H1 (cell line): ENCODE measurements at regions not wholly inside any gene's neighbourhood (a gene's known extent, or its start where the extent isn't known, plus 50 kb on each side); places are given as distances from the start of the nearest gene placed in this dataset.

Source experiments
- CHD2 ChIP-seq: IDR thresholded peaks from 2 replicates; pipeline ENCODE4 v1.6.1; 2012; ENCODE audit warnings: low read length, improper control_type of control experiment
- EZH2 ChIP-seq: fragments of 200-600 bp; sonication (generic); IDR thresholded peaks from 2 replicates; pipeline ENCODE4 v1.7.1; 2012; ENCODE audit warnings: low read depth, mild to moderate bottlenecking, moderate library complexity, low read length, inconsistent platforms; ENCODE audit not compliant: severe bottlenecking
- FOSL1 ChIP-seq: IDR thresholded peaks from 2 replicates; pipeline ENCODE4 v1.6.1; 2011; ENCODE audit warnings: mild to moderate bottlenecking, low read depth, low read length, moderate library complexity; ENCODE audit not compliant: insufficient read depth
- JUND ChIP-seq: IDR thresholded peaks from 2 replicates; pipeline ENCODE4 v1.6.1; 2011; ENCODE audit warnings: mild to moderate bottlenecking, improper control_type of control experiment, low read length
- MAX ChIP-seq: IDR thresholded peaks from 2 replicates; pipeline ENCODE4 v1.6.1; 2012; ENCODE audit warnings: inconsistent platforms
- POLR2A ChIP-seq, 2 experiments: IDR thresholded peaks; 1 replicate in 1 of 2; 2 replicates in 1 of 2; pipeline ENCODE4 v1.6.1; 2011; ENCODE audit warnings: low read depth in 2 of 2, low read length in 2 of 2, mild to moderate bottlenecking in 2 of 2; ENCODE audit errors: control extremely low read depth in 1 of 2
- POLR2AphosphoS5 ChIP-seq: IDR thresholded peaks from 2 replicates; pipeline ENCODE4 v1.6.1; 2011; ENCODE audit warnings: low read depth, low read length
- RAD21 ChIP-seq, 2 experiments: IDR thresholded peaks in 1 of 2; conservative IDR thresholded peaks in 1 of 2; 2 replicates each; pipeline ENCODE4 v1.6.1; 2011; ENCODE audit warnings: low read depth in 2 of 2, low read length in 2 of 2, improper control_type of control experiment in 1 of 2, inconsistent platforms in 1 of 2, mild to moderate bottlenecking in 1 of 2, moderate library complexity in 1 of 2
- SP1 ChIP-seq: IDR thresholded peaks from 2 replicates; pipeline ENCODE4 v1.6.1; 2011; ENCODE audit warnings: low read depth, low read length
- SP2 ChIP-seq: IDR thresholded peaks from 2 replicates; pipeline ENCODE4 v1.6.1; 2012; ENCODE audit warnings: mild to moderate bottlenecking, low read length, inconsistent platforms
- TCF12 ChIP-seq: IDR thresholded peaks from 2 replicates; pipeline ENCODE4 v1.6.1; 2011; ENCODE audit warnings: low read depth, mild to moderate bottlenecking, low read length
- ZNF274 ChIP-seq: IDR thresholded peaks from 2 replicates; pipeline ENCODE4 v1.7.0; 2012; ENCODE audit warnings: low read length, borderline replicate concordance; ENCODE audit errors: extremely low read depth
- TF ChIP-seq, protein P1 (sequence below), 3 experiments: IDR thresholded peaks; 1 replicate in 2 of 3; 2 replicates in 1 of 3; pipeline versions ENCODE4 v1.5.1 to v1.6.1; 2011; ENCODE audit warnings: low read length in 3 of 3, mild to moderate bottlenecking in 3 of 3, inconsistent platforms in 2 of 3, low read depth in 1 of 3, moderate library complexity in 1 of 3; ENCODE audit not compliant: insufficient read depth in 1 of 3; ENCODE audit errors: control extremely low read depth in 1 of 3

GRCh38 chr13:83086088-83086487 is 796.2 kb downstream of the SLITRK1 start:
- no peak for TF ChIP-seq RAD21 (IDR thresholded peaks at IDR 0.05 in 1 of 2, conservative IDR thresholded peaks at IDR 0.05 in 1 of 2; ENCODE audit: low read depth in 2 of 2, low read length in 2 of 2)
- no peak for TF ChIP-seq ZNF274
- TF ChIP-seq, protein P1, sequence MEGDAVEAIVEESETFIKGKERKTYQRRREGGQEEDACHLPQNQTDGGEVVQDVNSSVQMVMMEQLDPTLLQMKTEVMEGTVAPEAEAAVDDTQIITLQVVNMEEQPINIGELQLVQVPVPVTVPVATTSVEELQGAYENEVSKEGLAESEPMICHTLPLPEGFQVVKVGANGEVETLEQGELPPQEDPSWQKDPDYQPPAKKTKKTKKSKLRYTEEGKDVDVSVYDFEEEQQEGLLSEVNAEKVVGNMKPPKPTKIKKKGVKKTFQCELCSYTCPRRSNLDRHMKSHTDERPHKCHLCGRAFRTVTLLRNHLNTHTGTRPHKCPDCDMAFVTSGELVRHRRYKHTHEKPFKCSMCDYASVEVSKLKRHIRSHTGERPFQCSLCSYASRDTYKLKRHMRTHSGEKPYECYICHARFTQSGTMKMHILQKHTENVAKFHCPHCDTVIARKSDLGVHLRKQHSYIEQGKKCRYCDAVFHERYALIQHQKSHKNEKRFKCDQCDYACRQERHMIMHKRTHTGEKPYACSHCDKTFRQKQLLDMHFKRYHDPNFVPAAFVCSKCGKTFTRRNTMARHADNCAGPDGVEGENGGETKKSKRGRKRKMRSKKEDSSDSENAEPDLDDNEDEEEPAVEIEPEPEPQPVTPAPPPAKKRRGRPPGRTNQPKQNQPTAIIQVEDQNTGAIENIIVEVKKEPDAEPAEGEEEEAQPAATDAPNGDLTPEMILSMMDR (IDR thresholded peaks at IDR 0.05; ENCODE audit: control extremely low read depth in 1 of 3, insufficient read depth in 1 of 3, low read depth in 1 of 3, low read length in 3 of 3): no peak
- no peak for TF ChIP-seq FOSL1
- no peak for TF ChIP-seq CHD2
- no peak for TF ChIP-seq JUND
- no peak for TF ChIP-seq POLR2A (IDR thresholded peaks at IDR 0.05; ENCODE audit: control extremely low read depth in 1 of 2, low read depth in 2 of 2, low read length in 2 of 2)
- no peak for TF ChIP-seq POLR2AphosphoS5
- no peak for TF ChIP-seq SP1
- TF ChIP-seq MAX: no peak
- no peak for TF ChIP-seq TCF12
- no peak for TF ChIP-seq SP2
- no peak for TF ChIP-seq EZH2
